ENCODE measurements at regions not wholly inside any gene's neighbourhood (a gene's known extent, or its start where the extent isn't known, plus 50 kb on each side); places are given as distances from the start of the nearest gene placed in this dataset.

- TF ChIP-seq CTCF (IDR thresholded peaks at IDR 0.05; ENCODE audit: poor library complexity) (no peak), EZH2 (IDR thresholded peaks at IDR 0.05; ENCODE audit: borderline replicate concordance) (no peak)
These were observed 729.9 kb upstream of the GYPC start for GRCh38 chr2:125925891-125926546.
